DOHH2 (cell line): ENCODE measurements at regions not wholly inside any gene's neighbourhood (a gene's known extent, or its start where the extent isn't known, plus 50 kb on each side); places are given as distances from the start of the nearest gene placed in this dataset.

Source experiments
- EZH2phosphoT487 ChIP-seq: fragments of 200-600 bp; sonication (generic); IDR thresholded peaks from 2 replicates; pipeline ENCODE4 v1.6.1; 2017; ENCODE audit warnings: borderline replicate concordance, mild to moderate bottlenecking, antibody characterized with exemption, low read length, moderate library complexity, mixed read lengths
- TF ChIP-seq, protein P1 (sequence below): fragments of 200-600 bp; sonication (generic); IDR thresholded peaks from one replicate; pipeline ENCODE4 v1.5.1; 2014; ENCODE audit warnings: antibody characterized with exemption, mild to moderate bottlenecking, low read depth, low read length; ENCODE audit not compliant: poor library complexity, severe bottlenecking

GRCh38 chr9:115398996-115399395, 281.0 kb upstream of the TNC start:
- TF ChIP-seq, protein P1, sequence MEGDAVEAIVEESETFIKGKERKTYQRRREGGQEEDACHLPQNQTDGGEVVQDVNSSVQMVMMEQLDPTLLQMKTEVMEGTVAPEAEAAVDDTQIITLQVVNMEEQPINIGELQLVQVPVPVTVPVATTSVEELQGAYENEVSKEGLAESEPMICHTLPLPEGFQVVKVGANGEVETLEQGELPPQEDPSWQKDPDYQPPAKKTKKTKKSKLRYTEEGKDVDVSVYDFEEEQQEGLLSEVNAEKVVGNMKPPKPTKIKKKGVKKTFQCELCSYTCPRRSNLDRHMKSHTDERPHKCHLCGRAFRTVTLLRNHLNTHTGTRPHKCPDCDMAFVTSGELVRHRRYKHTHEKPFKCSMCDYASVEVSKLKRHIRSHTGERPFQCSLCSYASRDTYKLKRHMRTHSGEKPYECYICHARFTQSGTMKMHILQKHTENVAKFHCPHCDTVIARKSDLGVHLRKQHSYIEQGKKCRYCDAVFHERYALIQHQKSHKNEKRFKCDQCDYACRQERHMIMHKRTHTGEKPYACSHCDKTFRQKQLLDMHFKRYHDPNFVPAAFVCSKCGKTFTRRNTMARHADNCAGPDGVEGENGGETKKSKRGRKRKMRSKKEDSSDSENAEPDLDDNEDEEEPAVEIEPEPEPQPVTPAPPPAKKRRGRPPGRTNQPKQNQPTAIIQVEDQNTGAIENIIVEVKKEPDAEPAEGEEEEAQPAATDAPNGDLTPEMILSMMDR = no peak
- TF ChIP-seq EZH2phosphoT487 = no peak
